Activated T-cell treated with anti-CD3 and anti-CD28 coated beads, Interleukin-2, amount 50 U/mL, for 72 hours (primary cell): ENCODE measurements at regions not wholly inside any gene's neighbourhood (a gene's known extent, or its start where the extent isn't known, plus 50 kb on each side); places are given as distances from the start of the nearest gene placed in this dataset.

Experiments
- ATAC-seq, 2 donors: fragments of 150-1000 bp; cut with Tn5 transposase; replicated peaks in 1 of 2; 2 replicates each; pipeline ENCODE4 v1.10.0; 2021; ENCODE audit warnings: moderate library complexity in 2 of 2, mild to moderate bottlenecking in 1 of 2
- DNase-seq, 2 donors: peaks; one replicate each; pipeline ENCODE4 v3.0.0; 2021 to 2022; ENCODE audit warnings: mixed read lengths in 1 of 2
- H3K27ac Mint-ChIP-seq: one replicate; pipeline ENCODE4 v1.8.0; 2022; ENCODE audit warnings: mild to moderate bottlenecking, moderate library complexity, mixed read lengths
- H3K27me3 Mint-ChIP-seq: one replicate; pipeline ENCODE4 v1.8.0; 2022; ENCODE audit warnings: low read depth, mixed read lengths
- H3K36me3 Mint-ChIP-seq, 2 donors: one replicate each; pipeline ENCODE4 v1.8.0; 2022; ENCODE audit warnings: mixed read lengths in 2 of 2, mild to moderate bottlenecking in 1 of 2; ENCODE audit not compliant: insufficient read depth in 2 of 2
- H3K4me1 Mint-ChIP-seq: one replicate; pipeline ENCODE4 v1.8.0; 2022; ENCODE audit warnings: low read depth, mixed read lengths
- H3K4me3 Mint-ChIP-seq, 2 donors: one replicate each; pipeline ENCODE4 v1.8.0; 2022; ENCODE audit warnings: mild to moderate bottlenecking in 2 of 2, mixed read lengths in 2 of 2, moderate library complexity in 2 of 2
- H3K9me3 Mint-ChIP-seq, 2 donors: one replicate each; pipeline ENCODE4 v1.8.0; 2022; ENCODE audit warnings: mixed read lengths in 2 of 2

DNA sequence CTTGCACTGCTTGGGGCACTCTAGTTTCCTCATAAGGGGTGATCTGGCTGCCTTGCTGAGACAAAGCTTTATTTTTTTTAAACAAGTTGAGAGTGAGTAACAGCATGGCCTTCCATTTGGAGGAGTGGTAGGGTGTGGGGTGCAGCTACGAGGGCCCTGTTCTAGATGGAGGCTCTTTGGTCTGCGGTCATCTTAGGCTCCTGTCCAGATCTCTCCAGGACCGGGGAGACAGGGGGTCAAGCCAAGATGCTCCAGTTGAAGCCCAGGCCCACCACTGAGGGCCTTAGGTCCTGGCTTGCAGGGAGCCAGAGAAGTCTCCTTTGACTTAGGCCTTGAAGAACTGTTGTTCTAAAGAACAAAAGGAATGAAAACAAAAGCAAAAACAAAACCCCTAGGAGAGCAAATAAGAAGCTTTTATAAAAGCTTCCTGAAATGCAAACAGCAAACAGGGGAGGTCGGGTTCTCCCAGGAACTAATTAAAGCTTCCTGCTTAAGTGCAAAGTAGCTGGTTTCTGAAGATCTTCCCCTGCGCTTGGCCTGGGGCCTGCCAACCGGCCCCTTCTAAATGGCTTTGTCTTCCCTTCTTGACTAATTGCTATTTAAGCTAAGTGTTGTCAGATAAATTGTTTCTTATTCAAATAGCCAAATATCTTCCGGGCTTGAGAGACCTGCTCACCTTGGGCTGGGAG lies 259.2 kb downstream of the GLRX3 start:
- Mint-ChIP-seq H3K9me3 (peaks cover 10 to 12% of the 10 kb centered on the region in 2 donors), H3K27me3 (no peaks in the 10 kb centered on the region), H3K36me3 (peaks cover 1 to 6% of the 10 kb centered on the region in 2 donors), H3K4me1 (no peaks in the 10 kb centered on the region), H3K4me3 (no peak overlapping the region), H3K27ac (no peak overlapping the region)
- ATAC-seq (no peak), DNase-seq (no peak)

DNA sequence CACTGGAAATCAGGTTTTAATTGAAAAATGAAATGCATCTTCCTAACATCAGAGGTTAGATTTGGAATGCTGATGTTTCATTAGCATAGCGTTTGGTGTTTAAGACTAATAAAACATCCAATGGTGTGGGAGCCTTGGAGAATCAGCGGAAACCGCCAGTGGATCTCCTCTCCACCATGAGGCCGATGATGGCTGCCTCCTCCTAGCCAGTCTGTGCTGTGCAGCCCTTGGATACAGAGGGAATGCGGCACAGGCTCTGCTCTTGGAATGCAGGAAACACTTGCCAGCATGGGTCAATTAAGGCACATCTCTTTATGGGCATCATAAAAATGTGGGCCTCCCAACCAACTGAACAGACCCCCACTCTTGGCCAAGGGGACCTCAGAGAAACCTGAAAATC lies 259.9 kb downstream of the GLRX3 start:
- ATAC-seq = no peak
- H3K27me3 Mint-ChIP-seq = no peaks in the 10 kb centered on the region
- H3K27ac Mint-ChIP-seq = no peak overlapping the region
- H3K36me3 Mint-ChIP-seq = peaks cover 1 to 6% of the 10 kb centered on the region in 2 donors
- H3K9me3 Mint-ChIP-seq = peaks cover 10 to 12% of the 10 kb centered on the region in 2 donors
- DNase-seq = no peak
- H3K4me1 Mint-ChIP-seq = no peaks in the 10 kb centered on the region
- no peak overlapping the region for H3K4me3 Mint-ChIP-seq

DNA sequence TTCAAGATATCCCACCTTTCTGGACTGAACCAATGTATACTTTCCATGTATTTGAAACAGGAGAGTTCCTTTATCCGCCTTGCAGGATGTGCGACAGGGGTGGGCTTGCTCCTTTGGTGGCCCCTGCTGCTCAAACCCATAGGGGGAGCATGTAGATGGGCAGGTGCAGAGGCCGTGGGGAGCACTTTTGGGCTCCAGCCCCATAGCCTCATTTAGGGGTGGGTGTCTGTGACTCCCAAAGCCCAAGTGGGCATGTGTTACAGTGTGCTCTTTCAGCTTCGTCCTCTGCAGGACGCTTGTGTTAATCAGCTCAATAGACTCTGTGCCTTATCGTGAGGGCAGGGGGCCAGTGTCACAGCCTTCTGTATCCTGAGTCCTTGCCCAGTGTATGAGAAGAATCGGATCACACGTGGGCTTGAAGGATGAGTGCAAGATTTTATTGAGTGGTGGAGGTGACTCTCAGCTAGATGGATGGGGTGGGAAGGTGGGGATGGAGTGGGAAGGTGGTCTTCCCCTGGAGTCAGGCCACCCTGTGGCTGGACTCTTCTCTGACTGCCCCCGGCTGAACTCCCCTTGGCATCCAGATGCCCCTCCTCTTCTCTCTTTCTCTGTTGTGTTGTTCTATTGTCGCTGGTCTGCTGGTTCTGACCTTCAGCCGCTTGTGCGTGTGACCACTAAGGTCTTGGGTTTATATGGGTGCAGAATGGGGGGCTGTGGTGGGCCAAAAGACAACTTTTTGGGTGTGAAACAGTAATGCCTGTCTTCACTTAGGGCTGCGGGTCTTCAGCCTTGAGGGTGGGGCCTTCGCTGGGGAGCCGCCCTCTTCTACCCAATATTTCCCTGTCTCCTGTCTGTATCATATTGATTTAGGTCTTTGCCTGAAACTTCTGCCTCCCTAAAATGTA lies 262.2 kb downstream of the GLRX3 start:
- Mint-ChIP-seq H3K36me3 (peaks cover 1 to 6% of the 10 kb centered on the region in 2 donors), H3K27me3 (no peaks in the 10 kb centered on the region), H3K4me1 (no peaks in the 10 kb centered on the region), H3K9me3 (peaks cover 9 to 12% of the 10 kb centered on the region in 2 donors), H3K27ac (no peak overlapping the region), H3K4me3 (no peak overlapping the region)
- no peak for DNase-seq
- no peak for ATAC-seq

DNA sequence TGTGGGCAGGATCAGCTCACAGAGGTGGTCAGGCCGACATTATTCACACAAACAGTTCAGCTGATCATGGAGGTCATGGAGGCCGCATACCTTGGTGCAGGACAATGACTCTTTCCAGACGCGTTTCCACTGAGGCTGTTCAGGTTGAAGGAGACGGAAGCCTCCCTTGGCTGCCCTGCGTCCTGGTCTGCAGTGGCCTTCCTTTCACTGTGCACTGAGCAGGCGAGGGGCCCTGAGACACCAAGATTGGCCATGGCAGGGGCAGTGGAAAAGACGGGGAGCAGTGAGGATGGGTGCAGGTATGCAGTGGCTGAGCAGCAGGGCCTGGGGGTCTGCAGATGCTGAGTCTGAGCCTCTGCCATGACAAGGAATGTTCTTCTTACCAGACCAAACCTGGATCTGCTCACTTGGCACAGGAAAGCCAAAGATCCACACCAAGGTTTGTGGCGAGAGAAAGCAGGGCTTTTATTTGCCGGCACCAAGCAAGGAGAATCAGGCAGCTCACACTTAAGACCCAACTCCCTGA lies 263.3 kb downstream of the GLRX3 start:
- no peak overlapping the region for H3K4me3 Mint-ChIP-seq

DNA sequence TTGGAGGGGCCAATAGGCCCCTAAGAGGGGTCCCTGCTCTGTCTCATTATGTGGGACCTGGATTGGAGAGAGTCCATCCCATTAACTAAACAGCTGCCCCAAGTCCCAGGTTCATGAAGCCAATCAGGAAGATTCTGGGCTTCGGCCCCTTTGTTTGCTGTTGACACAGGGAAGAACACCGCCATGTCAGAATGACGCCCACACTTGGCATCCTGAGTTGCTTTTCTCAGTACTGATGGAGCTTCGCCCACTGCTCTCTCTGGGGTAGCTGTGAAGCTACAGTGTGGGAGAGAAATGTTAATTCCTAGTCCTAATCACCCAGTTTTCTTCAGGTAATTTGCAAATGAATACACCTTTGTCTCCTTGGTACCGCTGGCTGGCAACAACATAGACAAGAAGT lies 264.7 kb downstream of the GLRX3 start:
- no peak for ATAC-seq
- Mint-ChIP-seq H3K9me3 (peaks cover 5 to 7% of the 10 kb centered on the region in 2 donors), H3K4me1 (no peaks in the 10 kb centered on the region), H3K27ac (no peak overlapping the region), H3K36me3 (peaks cover 0 to 3% of the 10 kb centered on the region in 2 donors), H3K27me3 (peaks cover 8% of the 10 kb centered on the region), H3K4me3 (no peak overlapping the region)
- DNase-seq = no peak

More for the DNA sequence above, 263.3 kb downstream of the GLRX3 start:
- no peak overlapping the region for H3K27ac Mint-ChIP-seq
- DNase-seq = no peak
- ATAC-seq = no peak
- peaks cover 7 to 9% of the 10 kb centered on the region in 2 donors for H3K9me3 Mint-ChIP-seq
- H3K36me3 Mint-ChIP-seq = peaks cover 1 to 6% of the 10 kb centered on the region in 2 donors
- peaks cover 8% of the 10 kb centered on the region for H3K27me3 Mint-ChIP-seq
- no peaks in the 10 kb centered on the region for H3K4me1 Mint-ChIP-seq

DNA sequence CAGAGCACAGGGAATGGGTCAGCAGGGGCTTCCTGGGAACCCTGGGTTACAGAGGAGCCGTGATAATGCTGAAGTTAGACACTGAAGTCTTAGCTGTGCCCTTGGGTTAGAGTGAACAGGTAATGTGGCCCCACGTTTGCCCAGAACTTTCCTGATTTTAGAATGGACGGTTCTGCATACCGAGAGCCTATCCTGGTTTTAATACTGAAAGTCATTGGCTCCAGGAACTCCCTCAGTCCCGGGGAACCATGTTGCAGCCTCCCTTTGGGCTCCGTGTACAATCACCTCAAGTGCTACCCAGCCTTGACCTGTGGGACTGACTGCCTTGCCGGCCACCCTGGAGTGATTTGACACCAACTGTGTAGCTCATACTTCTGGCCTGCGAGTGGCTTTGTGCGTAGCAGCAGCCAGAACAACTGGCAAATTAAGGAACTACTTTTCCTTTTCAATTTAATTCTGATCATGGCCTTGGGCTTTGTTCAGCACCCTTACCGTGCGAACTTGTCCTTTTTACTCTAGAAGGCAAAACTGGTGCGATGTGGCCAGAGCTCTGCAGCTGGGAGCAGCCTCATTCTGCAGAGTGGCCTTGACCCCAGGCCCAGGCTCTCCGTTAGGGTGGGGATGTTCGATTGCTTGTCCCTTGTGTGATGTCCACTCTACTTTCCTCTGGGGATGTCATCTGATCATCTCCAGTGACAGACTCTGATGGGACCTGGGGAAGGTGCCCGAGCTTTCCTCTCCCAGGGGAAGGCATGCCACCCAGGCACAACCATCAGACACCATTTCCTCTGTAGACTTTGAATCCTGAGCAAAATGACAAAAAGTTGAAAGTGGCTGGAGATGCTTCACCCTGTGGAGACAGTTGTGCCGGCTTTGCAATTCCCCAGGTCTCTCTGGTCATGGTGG lies 265.9 kb downstream of the GLRX3 start:
- DNase-seq = no peak
- H3K36me3 Mint-ChIP-seq = no peaks in the 10 kb centered on the region
- H3K4me1 Mint-ChIP-seq = no peaks in the 10 kb centered on the region
- H3K27me3 Mint-ChIP-seq = peaks cover 8% of the 10 kb centered on the region
- ATAC-seq = no peak
- H3K4me3 Mint-ChIP-seq = no peak overlapping the region
- peaks cover 0 to 2% of the 10 kb centered on the region in 2 donors for H3K9me3 Mint-ChIP-seq
- no peak overlapping the region for H3K27ac Mint-ChIP-seq

DNA sequence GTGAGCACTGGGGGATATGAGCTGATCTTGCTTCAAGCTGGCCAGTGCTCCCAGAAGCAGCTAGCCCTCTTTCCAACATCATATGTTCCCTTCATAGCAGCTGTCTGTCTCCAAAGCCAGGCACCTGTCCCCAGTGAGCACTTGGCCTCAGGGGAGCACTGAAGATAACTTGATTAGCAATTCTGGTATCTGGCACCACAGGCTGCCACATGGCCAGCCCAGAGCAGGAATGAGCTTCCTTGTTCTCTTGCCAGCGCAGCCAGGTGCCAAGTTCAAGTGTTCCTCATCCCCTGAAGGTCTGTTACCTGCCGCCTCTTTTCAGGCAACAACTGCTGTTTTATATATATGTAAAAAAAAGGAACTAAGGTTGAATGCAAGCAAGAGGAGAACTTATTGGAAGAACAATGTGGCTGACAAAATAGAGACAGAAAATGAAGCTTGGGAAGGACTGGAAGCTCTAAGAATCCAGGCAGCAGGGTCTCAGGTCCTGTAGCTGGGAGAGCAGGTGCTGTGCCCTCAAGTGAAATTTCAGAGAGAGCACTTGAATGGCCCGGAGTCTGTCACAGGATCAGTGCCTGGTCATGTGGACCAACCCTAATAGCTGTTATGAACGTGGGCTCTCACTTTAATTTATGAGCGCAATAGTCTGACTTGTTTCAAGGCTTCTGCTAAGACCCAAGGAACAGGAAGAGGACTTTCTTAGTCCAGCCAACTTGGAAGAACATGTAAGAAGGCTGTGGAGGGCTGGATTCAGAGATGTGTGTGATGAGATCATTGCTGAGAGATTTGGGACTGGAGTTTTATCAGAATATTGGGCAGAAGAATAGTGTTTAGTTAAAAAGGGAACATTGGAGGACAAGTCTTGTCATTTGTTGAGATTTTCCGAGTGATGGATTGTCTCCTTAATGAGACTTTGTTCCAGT lies 267.2 kb downstream of the GLRX3 start:
- no peak overlapping the region for H3K27ac Mint-ChIP-seq
- H3K4me1 Mint-ChIP-seq = no peaks in the 10 kb centered on the region
- H3K27me3 Mint-ChIP-seq = peaks cover 8% of the 10 kb centered on the region
- DNase-seq (no peak), ATAC-seq (no peak)
- H3K4me3 Mint-ChIP-seq = no peak overlapping the region
- no peaks in the 10 kb centered on the region for H3K36me3 Mint-ChIP-seq
- H3K9me3 Mint-ChIP-seq = peaks cover 0 to 2% of the 10 kb centered on the region in 2 donors

DNA sequence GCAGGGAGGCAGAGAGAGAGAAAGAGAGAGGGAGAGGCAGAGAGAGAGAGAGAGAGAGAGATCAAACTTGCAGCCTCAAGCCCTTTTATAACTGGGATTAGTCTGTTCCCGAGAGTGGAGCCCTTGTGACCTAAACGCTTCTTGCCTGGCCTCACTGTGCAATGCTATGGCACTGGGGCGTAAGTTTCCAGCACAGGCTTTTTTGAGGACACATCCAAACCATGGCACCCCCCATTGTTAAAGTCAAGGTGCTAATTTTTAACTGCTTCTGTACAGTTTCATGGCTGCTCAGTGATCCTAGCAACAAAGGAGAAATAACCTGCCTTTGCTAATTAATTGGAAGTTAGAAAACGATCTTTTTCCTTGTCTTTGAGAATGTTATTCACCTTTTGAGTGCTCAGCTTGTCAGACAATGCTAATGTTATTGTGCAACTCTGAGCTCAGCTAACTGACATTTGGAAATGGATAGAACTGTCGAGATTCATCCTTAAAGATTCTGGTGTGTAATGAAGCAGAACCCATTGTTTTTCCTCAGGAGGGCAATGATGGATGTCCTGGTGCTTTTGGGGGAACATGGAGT lies 268.4 kb downstream of the GLRX3 start:
- H3K36me3 Mint-ChIP-seq = no peaks in the 10 kb centered on the region
- no peak for DNase-seq
- H3K9me3 Mint-ChIP-seq = no peaks in the 10 kb centered on the region
- ATAC-seq = no peak
- H3K27ac Mint-ChIP-seq = no peak overlapping the region
- H3K27me3 Mint-ChIP-seq = peaks cover 8% of the 10 kb centered on the region
- H3K4me1 Mint-ChIP-seq = no peaks in the 10 kb centered on the region
- H3K4me3 Mint-ChIP-seq = no peak overlapping the region

DNA sequence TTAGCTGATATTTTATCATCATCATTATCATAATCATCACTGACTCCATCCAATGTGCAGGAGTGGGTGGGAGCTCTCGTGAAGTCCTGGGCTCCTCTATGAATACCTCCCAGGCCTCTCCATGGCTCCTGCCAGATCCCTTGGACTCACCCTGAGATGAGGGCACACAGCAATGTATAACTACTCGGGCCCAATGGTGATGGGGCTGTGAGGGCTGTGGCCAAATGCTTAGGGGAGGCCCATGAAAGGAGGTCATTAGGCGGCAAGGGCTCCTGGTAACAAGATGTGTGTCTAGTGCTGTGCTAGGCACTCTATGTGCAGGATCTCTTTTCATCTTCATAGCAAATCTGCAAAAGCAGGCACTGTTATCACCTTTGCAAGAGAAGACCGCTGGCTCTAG lies 270.9 kb downstream of the GLRX3 start:
- H3K27ac Mint-ChIP-seq = no peak overlapping the region
- no peaks in the 10 kb centered on the region for H3K4me1 Mint-ChIP-seq
- ATAC-seq (no peak), DNase-seq (no peak)
- H3K9me3 Mint-ChIP-seq = no peaks in the 10 kb centered on the region
- no peaks in the 10 kb centered on the region for H3K36me3 Mint-ChIP-seq
- no peak overlapping the region for H3K4me3 Mint-ChIP-seq
- peaks cover 8% of the 10 kb centered on the region for H3K27me3 Mint-ChIP-seq

DNA sequence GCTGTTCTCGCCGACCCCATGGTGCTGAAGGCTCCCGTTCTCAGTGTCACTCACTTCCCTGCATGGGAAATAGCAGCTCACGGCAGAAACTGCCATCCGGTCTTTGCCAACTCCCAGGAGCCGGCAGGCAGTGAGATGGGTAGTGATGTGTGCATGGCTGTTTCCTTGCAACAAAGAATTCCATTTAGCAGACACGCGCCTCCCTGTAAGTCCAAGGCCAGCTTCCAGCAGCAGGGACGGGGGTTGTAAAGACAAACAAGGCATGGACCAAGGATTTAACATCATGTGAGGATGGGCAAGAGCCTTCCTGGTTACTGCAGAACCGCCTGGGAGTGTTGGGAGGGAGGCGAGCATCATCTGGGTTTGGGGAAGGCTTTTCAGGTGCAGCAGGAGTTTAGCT lies 273.1 kb downstream of the GLRX3 start:
- Mint-ChIP-seq H3K36me3 (no peaks in the 10 kb centered on the region), H3K4me1 (no peaks in the 10 kb centered on the region), H3K4me3 (no peak overlapping the region), H3K9me3 (no peaks in the 10 kb centered on the region), H3K27ac (no peak overlapping the region), H3K27me3 (no peaks in the 10 kb centered on the region)
- no peak for ATAC-seq
- no peak for DNase-seq

DNA sequence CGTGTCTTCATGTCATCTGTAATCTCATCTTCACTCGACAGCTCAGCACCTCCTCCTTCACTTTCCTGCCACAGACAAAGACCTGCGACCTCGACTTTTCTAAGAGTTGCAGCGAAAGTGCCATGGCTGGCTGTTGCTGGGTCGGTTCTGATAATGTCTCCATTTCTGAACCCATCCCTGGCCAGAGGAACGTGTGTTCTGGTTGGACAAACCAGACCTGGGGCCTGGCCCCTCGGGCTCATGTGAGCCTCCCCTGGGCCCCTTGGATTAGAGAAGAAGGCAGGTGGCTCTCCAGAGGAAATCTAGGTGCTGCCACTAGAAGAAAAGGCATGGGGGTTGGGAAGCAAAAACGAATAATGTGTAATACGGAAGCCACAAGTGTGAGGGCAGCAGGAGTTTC lies 273.7 kb downstream of the GLRX3 start:
- Mint-ChIP-seq H3K27ac (no peak overlapping the region), H3K36me3 (no peaks in the 10 kb centered on the region), H3K9me3 (no peaks in the 10 kb centered on the region), H3K4me3 (no peak overlapping the region), H3K4me1 (no peaks in the 10 kb centered on the region), H3K27me3 (peaks cover 1% of the 10 kb centered on the region)
- ATAC-seq (no peak), DNase-seq (no peak)
